IPS-20b (cell line): ENCODE measurements at regions not wholly inside any gene's neighbourhood (a gene's known extent, or its start where the extent isn't known, plus 50 kb on each side); places are given as distances from the start of the nearest gene placed in this dataset.

Source experiments
- H3K27ac ChIP-seq: one replicate; pipeline ENCODE4 v1.5.1; 2013; ENCODE audit warnings: low read length
- H3K27me3 ChIP-seq: 2 replicates; pipeline ENCODE4 v1.6.1; 2013; ENCODE audit warnings: mild to moderate bottlenecking, low read length, inconsistent platforms; ENCODE audit not compliant: insufficient read depth
- H3K36me3 ChIP-seq: 2 replicates; pipeline ENCODE4 v1.6.1; 2013; ENCODE audit warnings: low read depth, mild to moderate bottlenecking, inconsistent platforms, low read length, moderate library complexity; ENCODE audit not compliant: insufficient read depth
- H3K4me1 ChIP-seq: 2 replicates; pipeline ENCODE4 v1.6.1; 2013; ENCODE audit warnings: mild to moderate bottlenecking, control low read depth, inconsistent platforms, low read length, moderate library complexity; ENCODE audit not compliant: insufficient read depth
- H3K4me3 ChIP-seq: 2 replicates; pipeline ENCODE4 v1.5.1; 2013; ENCODE audit warnings: mild to moderate bottlenecking, low read length, inconsistent platforms
- H3K9ac ChIP-seq: 2 replicates; pipeline ENCODE4 v1.6.1; 2013; ENCODE audit warnings: low read depth, mild to moderate bottlenecking, inconsistent platforms, low read length, moderate library complexity
- H3K9me3 ChIP-seq: 2 replicates; pipeline ENCODE4 v1.6.1; 2013; ENCODE audit warnings: mild to moderate bottlenecking, low read depth, low read length, inconsistent platforms; ENCODE audit not compliant: insufficient read depth

GRCh38 chr1:191558379-191558778, 599.9 kb upstream of the RGS18 start:
- H3K9me3 ChIP-seq, result no peaks in the 10 kb centered on the region
- no peak overlapping the region for H3K4me3 ChIP-seq
- H3K27me3 ChIP-seq, result no peaks in the 10 kb centered on the region
- no peak overlapping the region for H3K27ac ChIP-seq
- no peaks in the 10 kb centered on the region for H3K36me3 ChIP-seq
- H3K9ac ChIP-seq, result no peak overlapping the region
- H3K4me1 ChIP-seq, result no peaks in the 10 kb centered on the region

- no peaks in the 10 kb centered on the region for H3K9me3 ChIP-seq
- no peak overlapping the region for H3K27ac ChIP-seq
- no peak overlapping the region for H3K9ac ChIP-seq
- no peaks in the 10 kb centered on the region for H3K27me3 ChIP-seq
- no peaks in the 10 kb centered on the region for H3K4me1 ChIP-seq
- no peaks in the 10 kb centered on the region for H3K36me3 ChIP-seq
- no peak overlapping the region for H3K4me3 ChIP-seq
Measured at GRCh38 chr1:191561276-191561675, 597.0 kb upstream of the RGS18 start.

GRCh38 chr1:191564275-191564674, 594.0 kb upstream of the RGS18 start:
- H3K9me3 ChIP-seq, result no peaks in the 10 kb centered on the region
- no peak overlapping the region for H3K27ac ChIP-seq
- H3K9ac ChIP-seq, result no peak overlapping the region
- H3K4me3 ChIP-seq, result no peak overlapping the region
- H3K36me3 ChIP-seq, result no peaks in the 10 kb centered on the region
- H3K27me3 ChIP-seq, result no peaks in the 10 kb centered on the region
- H3K4me1 ChIP-seq, result no peaks in the 10 kb centered on the region

GRCh38 chr1:191572479-191572878, 585.8 kb upstream of the RGS18 start:
- no peaks in the 10 kb centered on the region for H3K27me3 ChIP-seq
- H3K4me1 ChIP-seq, result no peaks in the 10 kb centered on the region
- no peaks in the 10 kb centered on the region for H3K9me3 ChIP-seq
- no peak overlapping the region for H3K27ac ChIP-seq
- no peak overlapping the region for H3K9ac ChIP-seq
- no peak overlapping the region for H3K4me3 ChIP-seq
- no peaks in the 10 kb centered on the region for H3K36me3 ChIP-seq

- Histone ChIP-seq H3K27ac (no peak overlapping the region), H3K36me3 (no peaks in the 10 kb centered on the region), H3K4me3 (no peak overlapping the region), H3K4me1 (no peaks in the 10 kb centered on the region), H3K9me3 (no peaks in the 10 kb centered on the region), H3K27me3 (no peaks in the 10 kb centered on the region), H3K9ac (no peak overlapping the region)
Measured at GRCh38 chr1:191575180-191575579, 583.1 kb upstream of the RGS18 start.

GRCh38 chr1:191575746-191576145, 582.5 kb upstream of the RGS18 start:
- Histone ChIP-seq H3K27me3 (no peaks in the 10 kb centered on the region), H3K27ac (no peak overlapping the region), H3K36me3 (no peaks in the 10 kb centered on the region), H3K9me3 (no peaks in the 10 kb centered on the region), H3K9ac (no peak overlapping the region), H3K4me1 (no peaks in the 10 kb centered on the region), H3K4me3 (no peak overlapping the region)

- Histone ChIP-seq H3K4me1 (no peaks in the 10 kb centered on the region), H3K4me3 (no peak overlapping the region), H3K27me3 (no peaks in the 10 kb centered on the region), H3K9ac (no peak overlapping the region), H3K9me3 (no peaks in the 10 kb centered on the region), H3K27ac (no peak overlapping the region), H3K36me3 (no peaks in the 10 kb centered on the region)
Measured at GRCh38 chr1:191577213-191577612, 581.0 kb upstream of the RGS18 start.

GRCh38 chr1:191578281-191578680, 580.0 kb upstream of the RGS18 start:
- no peak overlapping the region for H3K27ac ChIP-seq
- no peaks in the 10 kb centered on the region for H3K9me3 ChIP-seq
- no peaks in the 10 kb centered on the region for H3K4me1 ChIP-seq
- no peaks in the 10 kb centered on the region for H3K36me3 ChIP-seq
- H3K9ac ChIP-seq, result no peak overlapping the region
- no peak overlapping the region for H3K4me3 ChIP-seq
- H3K27me3 ChIP-seq, result no peaks in the 10 kb centered on the region

GRCh38 chr1:191579019-191579418, 579.2 kb upstream of the RGS18 start:
- Histone ChIP-seq H3K36me3 (no peaks in the 10 kb centered on the region), H3K27me3 (no peaks in the 10 kb centered on the region), H3K4me3 (no peak overlapping the region), H3K27ac (no peak overlapping the region), H3K9me3 (no peaks in the 10 kb centered on the region), H3K9ac (no peak overlapping the region), H3K4me1 (no peaks in the 10 kb centered on the region)

- Histone ChIP-seq H3K36me3 (no peaks in the 10 kb centered on the region), H3K4me1 (no peaks in the 10 kb centered on the region), H3K4me3 (no peak overlapping the region), H3K9me3 (no peaks in the 10 kb centered on the region), H3K9ac (no peak overlapping the region), H3K27ac (no peak overlapping the region), H3K27me3 (no peaks in the 10 kb centered on the region)
Measured at GRCh38 chr1:191582169-191582568, 576.1 kb upstream of the RGS18 start.

GRCh38 chr1:191585095-191585494, 573.2 kb upstream of the RGS18 start:
- Histone ChIP-seq H3K9ac (no peak overlapping the region), H3K4me3 (no peak overlapping the region), H3K27me3 (no peaks in the 10 kb centered on the region), H3K4me1 (no peaks in the 10 kb centered on the region), H3K27ac (no peak overlapping the region), H3K9me3 (no peaks in the 10 kb centered on the region), H3K36me3 (no peaks in the 10 kb centered on the region)

- Histone ChIP-seq H3K27me3 (no peaks in the 10 kb centered on the region), H3K4me1 (no peaks in the 10 kb centered on the region), H3K27ac (no peak overlapping the region), H3K9ac (no peak overlapping the region), H3K9me3 (no peaks in the 10 kb centered on the region), H3K4me3 (no peak overlapping the region), H3K36me3 (no peaks in the 10 kb centered on the region)
Measured at GRCh38 chr1:191588905-191589304, 569.4 kb upstream of the RGS18 start.

- Histone ChIP-seq H3K27ac (no peak overlapping the region), H3K4me1 (no peaks in the 10 kb centered on the region), H3K4me3 (no peak overlapping the region), H3K9me3 (no peaks in the 10 kb centered on the region), H3K27me3 (no peaks in the 10 kb centered on the region), H3K9ac (no peak overlapping the region), H3K36me3 (no peaks in the 10 kb centered on the region)
Measured at GRCh38 chr1:191589536-191589935, 568.7 kb upstream of the RGS18 start.
